Hematopoietic multipotent progenitor cell (in vitro differentiated cells): ENCODE measurements at regions not wholly inside any gene's neighbourhood (a gene's known extent, or its start where the extent isn't known, plus 50 kb on each side); places are given as distances from the start of the nearest gene placed in this dataset.
"Not testable (repeated sequence)": the region's sequence is repeated elsewhere in the genome, so short reads cannot be mapped to it uniquely, and the experiment has no call there.

Experiments used
- DNase-seq, 3 donors: peaks; one replicate each; pipeline ENCODE4 v3.0.0-alpha.2; 2011 to 2015; ENCODE audit warnings: low read depth in 2 of 3, low spot score in 2 of 3

- no peak for DNase-seq
Observed at GRCh38 chr22:22169923-22170322, 74.7 kb upstream of the VPREB1 start.

GRCh38 chr22:22168941-22169867, 75.4 kb upstream of the VPREB1 start:
- DNase-seq, result no peak

- peak in 2 of 3 donors; percentile 20 to 48 for DNase-seq
Observed at GRCh38 chr22:22168190-22168940, 76.2 kb upstream of the VPREB1 start.

- peak in 2 of 3 donors; percentile 44 to 74 for DNase-seq
Observed at GRCh38 chr22:22167791-22168189, 76.8 kb upstream of the VPREB1 start.

- DNase-seq, result no peak
Observed at GRCh38 chr22:22166941-22167713, 77.5 kb upstream of the VPREB1 start.

- DNase-seq, result no peak
Observed at GRCh38 chr22:22165936-22166710, 78.5 kb upstream of the VPREB1 start.

GRCh38 chr22:22164541-22165272, 79.9 kb upstream of the VPREB1 start:
- no peak for DNase-seq

- no peak for DNase-seq
Observed at GRCh38 chr22:22161924-22162851, 82.4 kb upstream of the VPREB1 start.

- not testable (repeated sequence) for DNase-seq
Observed at GRCh38 chr22:22160768-22161167, 83.8 kb upstream of the VPREB1 start.

- no peak for DNase-seq
Observed at GRCh38 chr22:22159384-22159783, 85.2 kb upstream of the VPREB1 start.

GRCh38 chr22:22158965-22159364, 85.6 kb upstream of the VPREB1 start:
- no peak for DNase-seq

GRCh38 chr22:22158207-22158816, 86.3 kb upstream of the VPREB1 start:
- DNase-seq, result no peak

GRCh38 chr22:22157348-22157725, 87.2 kb upstream of the VPREB1 start:
- no peak for DNase-seq

- DNase-seq, result peak; percentile 37 to 82 (median 74)
Observed at GRCh38 chr22:22156716-22157347, 87.8 kb upstream of the VPREB1 start.

- no peak for DNase-seq
Observed at GRCh38 chr22:22156348-22156715, 88.3 kb upstream of the VPREB1 start.

GRCh38 chr22:22155607-22156006, 89.0 kb upstream of the VPREB1 start:
- no peak for DNase-seq

GRCh38 chr22:22155146-22155545, 89.4 kb upstream of the VPREB1 start:
- DNase-seq, result no peak

- DNase-seq, result no peak
Observed at GRCh38 chr22:22154040-22154439, 90.5 kb upstream of the VPREB1 start.
